ENCODE measurements at regions not wholly inside any gene's neighbourhood (a gene's known extent, or its start where the extent isn't known, plus 50 kb on each side); places are given as distances from the start of the nearest gene placed in this dataset.

- intact Hi-C loops (cut with micrococcal nuclease), result no loop called here
- ATAC-seq (ENCODE audit: low read depth), result no peak
- Histone ChIP-seq H3K27ac (ENCODE audit: low read length in 2 of 2) (no peak overlapping the region), H3K9me3 (ENCODE audit: control extremely low read depth in 1 of 3, control insufficient read depth in 2 of 3, insufficient read depth in 1 of 3, low read length in 2 of 3) (no peaks in the 10 kb centered on the region), H3K27me3 (replicated peaks in 1 of 4; ENCODE audit: control extremely low read depth in 1 of 4, control insufficient read depth in 3 of 4, insufficient read depth in 4 of 4, low read length in 3 of 4) (no peaks in the 10 kb centered on the region), H3K36me3 (replicated peaks in 1 of 2; ENCODE audit: control extremely low read depth in 1 of 2, control insufficient read depth in 1 of 2, extremely low read depth in 1 of 2, insufficient read depth in 2 of 2, low read length in 1 of 2) (no peaks in the 10 kb centered on the region), H2AFZ (ENCODE audit: insufficient read depth, low read depth, low read length, poor library complexity, severe bottlenecking) (no peak overlapping the region), H3K79me2 (ENCODE audit: control insufficient read depth, insufficient read depth, low read length) (no peaks in the 10 kb centered on the region), H3K9ac (ENCODE audit: low read length) (no peak overlapping the region), H4K20me1 (ENCODE audit: control insufficient read depth, insufficient read depth, low read length, poor library complexity, severe bottlenecking) (no peaks in the 10 kb centered on the region), H3K4me3 (ENCODE audit: control extremely low read depth in 1 of 5, extremely low read depth in 1 of 5, insufficient read depth in 1 of 5, low read depth in 2 of 5, low read length in 4 of 5) (no peak overlapping the region), H3K4me2 (replicated peaks; ENCODE audit: low read depth, low read length, poor library complexity, severe bottlenecking) (no peak overlapping the region), H3K4me1 (ENCODE audit: control insufficient read depth in 2 of 2, insufficient read depth in 2 of 2, low read length in 2 of 2) (no peaks in the 10 kb centered on the region)
- no peak overlapping the region for H3K4me3 Mint-ChIP-seq
- ChIA-PET POLR2A (no interaction called here), CTCF (no interaction called here)
- H3K27ac Mint-ChIP-seq, result no peak overlapping the region
- no peak for DNase-seq
- no CpG with 5 or more reads among the region's 1 CpG for WGBS (ENCODE audit: insufficient coverage)
- H3K4me1 Mint-ChIP-seq, result no peaks in the 10 kb centered on the region
- H3K9me3 Mint-ChIP-seq (ENCODE audit: insufficient read depth), result peaks cover 2% of the 10 kb centered on the region
- TF ChIP-seq CTCF (IDR thresholded peaks at IDR 0.05), result no peak
- TF ChIP-seq EZH2 (IDR thresholded peaks at IDR 0.05; ENCODE audit: borderline replicate concordance, insufficient read depth, low read depth, low read length, poor library complexity, severe bottlenecking), result no peak
- H3K27me3 Mint-ChIP-seq, result no peaks in the 10 kb centered on the region
Observed at GRCh38 chr13:55992145-55992544, 1148.6 kb upstream of the PRR20A start.

GRCh38 chr13:55999709-56000108 lies 1141.0 kb upstream of the PRR20A start:
- Mint-ChIP-seq H3K9me3 (ENCODE audit: insufficient read depth) (peaks cover 11% of the 10 kb centered on the region), H3K4me3 (no peak overlapping the region), H3K27me3 (no peaks in the 10 kb centered on the region), H3K27ac (no peak overlapping the region), H3K4me1 (no peaks in the 10 kb centered on the region)
- no peak overlapping the region for H3K4me2 ChIP-seq (replicated peaks; ENCODE audit: low read depth, low read length, poor library complexity, severe bottlenecking)
- no peak for DNase-seq
- WGBS (ENCODE audit: insufficient coverage), result 86% methylated on average over 1 of the region's 2 CpGs
- no peak overlapping the region for H3K4me3 ChIP-seq (ENCODE audit: control extremely low read depth in 1 of 5, extremely low read depth in 1 of 5, insufficient read depth in 1 of 5, low read depth in 2 of 5, low read length in 4 of 5)
- H3K9ac ChIP-seq (ENCODE audit: low read length), result no peak overlapping the region
- POLR2A ChIA-PET, result no interaction called here
- no peaks in the 10 kb centered on the region for H4K20me1 ChIP-seq (ENCODE audit: control insufficient read depth, insufficient read depth, low read length, poor library complexity, severe bottlenecking)
- intact Hi-C loops (cut with micrococcal nuclease), result no loop called here
- no peaks in the 10 kb centered on the region for H3K4me1 ChIP-seq (ENCODE audit: control insufficient read depth in 2 of 2, insufficient read depth in 2 of 2, low read length in 2 of 2)
- TF ChIP-seq CTCF (IDR thresholded peaks at IDR 0.05) (no peak), EZH2 (IDR thresholded peaks at IDR 0.05; ENCODE audit: borderline replicate concordance, insufficient read depth, low read depth, low read length, poor library complexity, severe bottlenecking) (no peak)
- H3K36me3 ChIP-seq (replicated peaks in 1 of 2; ENCODE audit: control extremely low read depth in 1 of 2, control insufficient read depth in 1 of 2, extremely low read depth in 1 of 2, insufficient read depth in 2 of 2, low read length in 1 of 2), result no peaks in the 10 kb centered on the region
- peaks cover 0 to 11% (median 0%) of the 10 kb centered on the region in 3 donors for H3K9me3 ChIP-seq (ENCODE audit: control extremely low read depth in 1 of 3, control insufficient read depth in 2 of 3, insufficient read depth in 1 of 3, low read length in 2 of 3)
- CTCF ChIA-PET, result no interaction called here
- no peak overlapping the region for H2AFZ ChIP-seq (ENCODE audit: insufficient read depth, low read depth, low read length, poor library complexity, severe bottlenecking)
- H3K27ac ChIP-seq (ENCODE audit: low read length in 2 of 2), result no peak overlapping the region
- H3K27me3 ChIP-seq (replicated peaks in 1 of 4; ENCODE audit: control extremely low read depth in 1 of 4, control insufficient read depth in 3 of 4, insufficient read depth in 4 of 4, low read length in 3 of 4), result no peaks in the 10 kb centered on the region
- ATAC-seq (ENCODE audit: low read depth), result no peak
- H3K79me2 ChIP-seq (ENCODE audit: control insufficient read depth, insufficient read depth, low read length), result no peaks in the 10 kb centered on the region

All from B cell (primary cell).